ENCODE measurements at regions not wholly inside any gene's neighbourhood (a gene's known extent, or its start where the extent isn't known, plus 50 kb on each side); places are given as distances from the start of the nearest gene placed in this dataset.

- dilution Hi-C loops (cut with HindIII; ENCODE audit: low sequenced_read_pairs, unreplicated experiment) (no loop called here), in situ Hi-C loops (cut with MboI; ENCODE audit: low sequenced_read_pairs) (no loop called here), intact Hi-C loops (cut with micrococcal nuclease) (no loop called here)
- Histone ChIP-seq H3K4me3 (ENCODE audit: insufficient read depth, low read depth, low read length) (no peak overlapping the region), H3K9me1 (ENCODE audit: insufficient read depth, low read length) (no peaks in the 10 kb centered on the region), H3K9ac (ENCODE audit: low read depth, low read length) (no peak overlapping the region), H3K4me1 (ENCODE audit: control insufficient read depth, insufficient read depth, low read length) (peaks cover 4% of the 10 kb centered on the region), H3K56ac (ENCODE audit: extremely low read depth, insufficient read depth, low read length) (no peak overlapping the region), H3K4me2 (ENCODE audit: low read depth, low read length) (no peak overlapping the region), H3K36me3 (ENCODE audit: control insufficient read depth, insufficient read depth, low read length) (no peaks in the 10 kb centered on the region), H2AK5ac (ENCODE audit: low read depth, low read length) (no peak overlapping the region), H3K4ac (ENCODE audit: low read depth, low read length) (no peak overlapping the region), H3K27ac (ENCODE audit: insufficient read depth, low read length) (no peak overlapping the region), H4K8ac (ENCODE audit: low read depth in 2 of 2, low read length in 2 of 2) (no peak overlapping the region), H3K14ac (replicated peaks; ENCODE audit: low read depth, low read length) (no peak overlapping the region), H3K23ac (ENCODE audit: low read depth, low read length) (no peak overlapping the region), H3K18ac (ENCODE audit: low read depth, low read length) (no peak overlapping the region), H2BK120ac (ENCODE audit: low read depth, low read length) (no peak overlapping the region), H4K20me1 (ENCODE audit: insufficient read depth, low read length) (no peaks in the 10 kb centered on the region), H3K27me3 (ENCODE audit: control insufficient read depth, insufficient read depth, low read length) (no peaks in the 10 kb centered on the region), H2BK5ac (ENCODE audit: low read depth, low read length, poor library complexity, severe bottlenecking) (no peak overlapping the region), H2BK20ac (ENCODE audit: low read depth, low read length) (no peak overlapping the region), H2AK9ac (replicated peaks; ENCODE audit: low read depth, low read length, poor library complexity) (no peak overlapping the region), H4K91ac (ENCODE audit: insufficient read depth, low read depth, low read length) (no peak overlapping the region), H4K5ac (ENCODE audit: low read depth, low read length) (no peak overlapping the region), H2BK15ac (ENCODE audit: low read depth, low read length) (no peak overlapping the region), H2AFZ (replicated peaks; ENCODE audit: low read length, poor library complexity) (no peak overlapping the region), H3K79me1 (ENCODE audit: low read depth in 1 of 2, low read length in 2 of 2) (no peaks in the 10 kb centered on the region), H3K9me3 (ENCODE audit: control insufficient read depth, insufficient read depth, low read length) (no peaks in the 10 kb centered on the region)
- no peak for DNase-seq
- POLR2A ChIA-PET (ENCODE audit: unreplicated experiment): interaction anchor here (0.6 kb wide), 1 partner anchor 22 kb away, joined by 3 read pairs; no protein-coding TSS in a partner anchor
- BruUV-seq (replicated peaks): no TSS peak
- no peak for ATAC-seq (ENCODE audit: low read depth)
- CTCF ChIA-PET: interaction anchor here (0.9 to 1.1 kb wide), 2 partner anchors 12 to 744 kb away, joined by 3 to 7 read pairs; no protein-coding TSS in a partner anchor
- WGBS, 2 experiments (ENCODE audit: extremely low coverage in 2 of 2, insufficient read length in 1 of 2): no CpG with 5 or more reads among the region's 3 CpGs
- no peak for TF ChIP-seq MAZ (IDR thresholded peaks at IDR 0.05; ENCODE audit: borderline replicate concordance, low read depth, low read length)
Measured at GRCh38 chr14:22513066-22513812, 75.8 kb downstream of the DAD1 start.

Data from IMR-90 (cell line).